ENCODE measurements at regions not wholly inside any gene's neighbourhood (a gene's known extent, or its start where the extent isn't known, plus 50 kb on each side); places are given as distances from the start of the nearest gene placed in this dataset.

- TF ChIP-seq CTCF (IDR thresholded peaks at IDR 0.05 in 4 of 5, conservative IDR thresholded peaks at IDR 0.05 in 1 of 5) (no peak), POLR2A (IDR thresholded peaks at IDR 0.05) (no peak)
These were observed 211.1 kb downstream of the NPHP4 start for GRCh38 chr1:5781079-5781478.

Measured in gastrocnemius medialis (tissue), 4 donors.